ENCODE measurements at regions not wholly inside any gene's neighbourhood (a gene's known extent, or its start where the extent isn't known, plus 50 kb on each side); places are given as distances from the start of the nearest gene placed in this dataset.

DNA sequence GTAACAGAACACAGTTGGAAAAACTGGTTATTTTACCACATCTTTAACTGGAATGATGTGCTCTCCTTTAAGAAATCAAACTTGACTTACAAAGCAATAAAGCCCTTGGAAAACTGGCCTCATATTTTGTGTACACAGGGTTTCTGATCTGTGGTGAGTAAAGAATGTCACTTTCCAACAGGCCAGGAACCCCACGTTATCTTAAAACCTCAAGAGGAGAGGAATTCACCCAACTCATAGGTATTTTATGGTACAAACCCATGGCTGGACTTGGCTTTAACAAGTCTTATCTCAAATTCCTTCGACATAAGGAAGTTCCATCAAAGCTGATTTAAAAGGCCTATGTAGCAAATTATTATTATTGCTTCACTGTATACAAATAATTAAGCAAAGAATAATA is 1735.1 kb downstream of the PCDH7 start:
- DNase-seq (ENCODE audit: low read depth) = no peak
- TF ChIP-seq, protein P1, sequence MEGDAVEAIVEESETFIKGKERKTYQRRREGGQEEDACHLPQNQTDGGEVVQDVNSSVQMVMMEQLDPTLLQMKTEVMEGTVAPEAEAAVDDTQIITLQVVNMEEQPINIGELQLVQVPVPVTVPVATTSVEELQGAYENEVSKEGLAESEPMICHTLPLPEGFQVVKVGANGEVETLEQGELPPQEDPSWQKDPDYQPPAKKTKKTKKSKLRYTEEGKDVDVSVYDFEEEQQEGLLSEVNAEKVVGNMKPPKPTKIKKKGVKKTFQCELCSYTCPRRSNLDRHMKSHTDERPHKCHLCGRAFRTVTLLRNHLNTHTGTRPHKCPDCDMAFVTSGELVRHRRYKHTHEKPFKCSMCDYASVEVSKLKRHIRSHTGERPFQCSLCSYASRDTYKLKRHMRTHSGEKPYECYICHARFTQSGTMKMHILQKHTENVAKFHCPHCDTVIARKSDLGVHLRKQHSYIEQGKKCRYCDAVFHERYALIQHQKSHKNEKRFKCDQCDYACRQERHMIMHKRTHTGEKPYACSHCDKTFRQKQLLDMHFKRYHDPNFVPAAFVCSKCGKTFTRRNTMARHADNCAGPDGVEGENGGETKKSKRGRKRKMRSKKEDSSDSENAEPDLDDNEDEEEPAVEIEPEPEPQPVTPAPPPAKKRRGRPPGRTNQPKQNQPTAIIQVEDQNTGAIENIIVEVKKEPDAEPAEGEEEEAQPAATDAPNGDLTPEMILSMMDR (conservative IDR thresholded peaks at IDR 0.05; ENCODE audit: low read depth, low read length) = no peak
- no peak overlapping the region for H3K4me3 ChIP-seq (ENCODE audit: low read depth, low read length)

DNA sequence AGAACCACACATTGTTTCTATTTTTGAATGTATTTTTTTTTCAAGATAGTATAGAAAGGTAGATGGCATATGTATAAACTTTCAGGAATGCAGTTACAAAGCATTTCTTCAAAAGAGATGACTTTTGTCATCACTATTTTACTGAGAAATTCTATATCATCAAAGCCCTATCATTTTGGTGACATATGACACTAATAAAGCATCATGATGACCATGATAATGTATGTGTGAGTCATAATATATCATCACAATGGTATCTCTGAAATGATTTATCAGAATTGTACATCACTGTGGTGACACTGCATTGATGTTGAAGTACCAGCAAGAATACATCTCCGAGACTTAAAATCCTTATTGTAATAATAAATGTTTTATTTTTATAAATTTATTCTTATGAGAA is 1740.8 kb downstream of the PCDH7 start:
- no peak overlapping the region for H3K4me3 ChIP-seq (ENCODE audit: low read depth, low read length)
- DNase-seq (ENCODE audit: low read depth) = no peak
- TF ChIP-seq, protein P1 (conservative IDR thresholded peaks at IDR 0.05; ENCODE audit: low read depth, low read length) = no peak

DNA sequence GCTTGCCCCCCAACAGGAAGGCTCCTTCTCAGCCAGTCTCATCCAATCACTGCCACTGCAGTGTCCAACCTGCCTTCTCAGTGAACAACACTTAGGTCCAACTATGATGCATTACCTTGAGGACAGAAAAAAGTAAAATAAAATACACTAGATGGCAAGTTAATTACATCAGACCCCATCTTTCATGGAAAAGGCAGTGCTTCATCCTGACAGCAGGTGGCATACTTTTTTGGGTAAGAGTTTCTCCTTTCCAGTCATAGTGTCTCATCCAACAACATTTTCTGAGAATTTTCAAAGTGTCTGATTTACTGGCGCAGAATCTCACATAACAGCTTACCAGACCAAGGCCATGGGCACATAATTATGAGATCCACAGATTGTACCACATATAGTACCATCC is 1742.8 kb downstream of the PCDH7 start:
- no peak for DNase-seq (ENCODE audit: low read depth)
- TF ChIP-seq, protein P1 (conservative IDR thresholded peaks at IDR 0.05; ENCODE audit: low read depth, low read length) = peak; percentile 79
- H3K4me3 ChIP-seq (ENCODE audit: low read depth, low read length) = no peak overlapping the region

DNA sequence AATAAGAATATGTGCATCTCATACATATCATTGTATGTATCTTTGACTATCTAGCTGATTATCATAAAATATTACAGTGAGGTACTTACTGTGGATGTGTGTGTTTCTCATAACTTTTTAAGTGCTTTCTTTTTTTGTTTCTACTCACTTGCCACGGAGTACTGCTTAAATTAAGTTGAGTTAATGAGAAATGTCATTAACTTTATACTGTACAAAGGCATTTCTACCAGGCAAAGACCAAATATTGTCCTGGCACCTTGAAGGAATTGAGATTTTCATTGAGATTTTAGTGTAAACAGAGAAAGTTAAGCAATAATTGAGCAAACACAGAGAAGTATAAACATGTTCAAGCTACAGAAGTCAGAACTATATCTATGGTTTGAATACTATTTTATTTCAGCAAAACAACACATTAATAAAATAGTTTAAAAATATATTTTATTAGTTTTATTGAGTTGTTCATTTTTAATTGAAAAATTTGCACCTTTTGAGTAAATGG is 1750.0 kb downstream of the PCDH7 start:
- DNase-seq (ENCODE audit: low read depth) = no peak
- TF ChIP-seq, protein P1 (conservative IDR thresholded peaks at IDR 0.05; ENCODE audit: low read depth, low read length) = no peak
- H3K4me3 ChIP-seq (ENCODE audit: low read depth, low read length) = no peak overlapping the region

DNA sequence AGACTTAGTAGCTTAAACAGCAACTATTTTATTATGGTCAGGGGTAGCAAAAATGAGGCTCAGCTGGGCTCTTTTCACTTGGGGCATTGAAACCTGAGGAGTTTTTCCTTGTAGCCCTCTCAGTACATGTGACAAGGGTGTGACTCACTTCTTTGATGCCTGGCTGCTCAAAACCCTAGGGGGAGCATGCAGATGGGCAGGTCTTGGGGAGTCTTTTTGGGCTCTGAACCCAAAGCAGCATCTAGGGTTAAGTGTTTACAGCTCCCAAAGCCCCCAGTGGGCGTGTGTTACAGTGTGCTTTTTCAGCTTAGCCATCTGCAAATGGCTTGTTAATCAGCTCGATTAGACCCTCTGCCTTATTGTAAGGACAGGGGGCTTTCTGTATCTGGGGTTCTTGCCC is 1752.7 kb downstream of the PCDH7 start:
- no peak overlapping the region for H3K4me3 ChIP-seq (ENCODE audit: low read depth, low read length)
- TF ChIP-seq, protein P1 (conservative IDR thresholded peaks at IDR 0.05; ENCODE audit: low read depth, low read length) = no peak
- no peak for DNase-seq (ENCODE audit: low read depth)

DNA sequence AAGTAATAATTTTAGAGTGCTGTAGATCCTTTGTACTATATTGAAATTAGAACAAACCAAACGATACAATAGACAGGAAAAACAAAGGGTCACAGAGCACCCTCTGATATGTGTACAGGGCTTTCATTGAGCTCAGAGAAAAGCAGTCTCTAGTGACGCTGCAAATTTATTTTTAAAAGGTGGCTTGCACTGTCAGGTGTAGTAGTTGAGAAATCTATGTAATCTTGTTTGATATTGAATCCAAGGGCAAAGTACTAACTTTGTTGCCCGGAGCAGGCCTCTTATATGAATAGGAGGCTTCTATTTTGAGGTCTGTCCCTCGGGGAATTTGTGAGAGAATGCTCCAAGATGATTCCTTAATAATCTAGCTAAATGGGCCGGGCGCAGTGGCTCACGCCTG is 1755.5 kb downstream of the PCDH7 start:
- H3K4me3 ChIP-seq (ENCODE audit: low read depth, low read length) = no peak overlapping the region
- TF ChIP-seq, protein P1 (conservative IDR thresholded peaks at IDR 0.05; ENCODE audit: low read depth, low read length) = no peak
- no peak for DNase-seq (ENCODE audit: low read depth)

DNA sequence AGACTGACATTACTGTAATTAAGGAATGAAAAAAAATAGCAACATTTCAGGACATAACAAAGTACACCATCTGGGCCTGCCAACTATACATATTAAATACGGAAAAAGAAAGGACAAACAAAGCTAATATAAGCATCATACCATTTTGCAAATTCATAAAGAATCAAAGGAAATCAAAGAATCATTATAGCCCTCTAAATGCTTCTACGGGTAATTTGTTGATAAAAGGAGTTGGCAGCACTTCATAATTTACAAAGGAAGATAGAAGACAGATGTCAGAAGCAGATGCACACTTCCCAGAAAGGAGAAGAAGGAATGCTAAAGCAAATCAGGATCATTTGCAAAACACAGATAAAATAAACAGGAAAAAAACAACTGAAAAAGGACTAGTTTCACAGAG is 1757.3 kb downstream of the PCDH7 start:
- TF ChIP-seq, protein P1 (conservative IDR thresholded peaks at IDR 0.05; ENCODE audit: low read depth, low read length) = no peak
- H3K4me3 ChIP-seq (ENCODE audit: low read depth, low read length) = no peak overlapping the region
- no peak for DNase-seq (ENCODE audit: low read depth)
